ENCODE measurements at regions not wholly inside any gene's neighbourhood (a gene's known extent, or its start where the extent isn't known, plus 50 kb on each side); places are given as distances from the start of the nearest gene placed in this dataset.

DNA sequence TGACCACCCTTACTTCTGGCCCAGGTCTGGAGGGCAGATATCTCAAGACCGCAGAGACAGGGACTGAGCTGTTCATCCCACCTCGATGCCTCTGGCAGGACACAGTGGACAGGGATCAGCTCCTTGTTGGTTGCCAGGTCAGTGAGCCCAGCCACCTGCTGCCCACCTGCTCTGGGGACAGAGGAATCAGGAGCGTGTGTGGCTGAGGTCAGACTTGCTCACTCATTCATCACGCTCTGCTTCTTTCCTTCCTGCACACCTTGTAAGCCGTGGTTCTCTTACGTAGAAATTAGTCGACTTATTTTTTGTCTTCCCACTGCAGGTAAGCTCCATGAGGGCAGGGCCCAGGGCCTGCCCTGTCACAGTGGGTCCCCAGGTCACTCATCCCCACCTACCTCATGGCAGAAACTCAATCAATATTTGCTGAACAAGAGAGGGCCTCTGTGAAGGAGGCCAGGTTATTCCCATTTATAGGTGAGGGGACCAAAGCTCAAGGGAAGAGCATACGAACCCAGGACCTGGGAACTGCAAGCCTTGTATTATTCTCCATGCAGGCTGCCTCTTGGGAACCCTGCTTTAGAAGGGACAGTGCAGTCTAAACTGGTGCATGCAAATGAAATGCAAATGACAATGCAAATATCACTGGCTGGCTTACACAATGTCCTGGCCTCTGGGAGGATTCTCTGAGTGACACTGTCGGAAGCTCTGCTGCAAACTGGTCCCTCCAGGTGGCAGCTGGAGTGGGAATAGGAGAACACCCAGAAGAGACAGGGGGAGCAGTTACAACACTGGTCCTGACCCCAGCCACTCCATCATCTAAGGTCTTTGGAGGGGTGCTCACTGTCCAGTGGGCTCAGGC is 58.4 kb upstream of the PAX7 start:
- TF ChIP-seq EZH2phosphoT487 (IDR thresholded peaks at IDR 0.05; ENCODE audit: insufficient read depth, low read depth) (no peak), EZH2 (IDR thresholded peaks at IDR 0.05; ENCODE audit: insufficient read depth, poor library complexity, severe bottlenecking) (no peak)

All from GM23248 (cell line).